ENCODE measurements at regions not wholly inside any gene's neighbourhood (a gene's known extent, or its start where the extent isn't known, plus 50 kb on each side); places are given as distances from the start of the nearest gene placed in this dataset.

- ATAC-seq (no peak), DNase-seq (no peak)
Measured at GRCh38 chr5:24368115-24368514, 276.7 kb downstream of the CDH10 start.

- ATAC-seq (no peak), DNase-seq (no peak)
Measured at GRCh38 chr5:24376210-24376609, 268.6 kb downstream of the CDH10 start.

- no peak for ATAC-seq
- no peak for DNase-seq
Measured at GRCh38 chr5:24376616-24377015, 268.2 kb downstream of the CDH10 start.

- ATAC-seq (no peak), DNase-seq (no peak)
Measured at GRCh38 chr5:24381861-24382489, 262.8 kb downstream of the CDH10 start.

GRCh38 chr5:24385070-24385469 is 259.7 kb downstream of the CDH10 start:
- no peak for ATAC-seq
- DNase-seq: no peak

GRCh38 chr5:24385617-24386016 is 259.2 kb downstream of the CDH10 start:
- DNase-seq (no peak), ATAC-seq (no peak)

- no peak for DNase-seq
- no peak for ATAC-seq
Measured at GRCh38 chr5:24388448-24388847, 256.3 kb downstream of the CDH10 start.

- DNase-seq (no peak), ATAC-seq (no peak)
Measured at GRCh38 chr5:24389968-24390367, 254.8 kb downstream of the CDH10 start.

- ATAC-seq (no peak), DNase-seq (no peak)
Measured at GRCh38 chr5:24391816-24392215, 253.0 kb downstream of the CDH10 start.

GRCh38 chr5:24397601-24398000 is 247.2 kb downstream of the CDH10 start:
- no peak for DNase-seq
- no peak for ATAC-seq

GRCh38 chr5:24401773-24402172 is 243.0 kb downstream of the CDH10 start:
- ATAC-seq (no peak), DNase-seq (no peak)

- ATAC-seq: no peak
- DNase-seq: no peak
Measured at GRCh38 chr5:24407466-24407865, 237.3 kb downstream of the CDH10 start.

GRCh38 chr5:24428345-24428744 is 216.4 kb downstream of the CDH10 start:
- no peak for DNase-seq
- no peak for ATAC-seq

GRCh38 chr5:24433555-24433954 is 211.2 kb downstream of the CDH10 start:
- ATAC-seq: no peak
- no peak for DNase-seq
